GM12878 (cell line): ENCODE measurements at regions not wholly inside any gene's neighbourhood (a gene's known extent, or its start where the extent isn't known, plus 50 kb on each side); places are given as distances from the start of the nearest gene placed in this dataset.

Source experiments
- ATAC-seq: fragments of 200-7000 bp; cut with Tn5 transposase; 3 replicates; pipeline ENCODE4 v1.9.1; 2020; ENCODE audit warnings: mild to moderate bottlenecking, moderate library complexity
- BruUV-seq: library from RNA; stranded (reverse); fragments of 400-500 nt; replicated peaks from 2 replicates; lab custom pipeline; 2021; lab: Mats Ljungman, UMichigan
- CTCF ChIA-PET: fragments of 300-600 bp; sonication (Branson Sonifier 250); formaldehyde crosslinking; extraction: SDS; loops from one replicate; lab custom pipeline; 2021; ENCODE audit warnings: inconsistent platforms; lab: Yijun Ruan, JAX
- POLR2A ChIA-PET: fragments of 350-600 bp; formaldehyde crosslinking; extraction: SDS; loops from one replicate; lab custom pipeline; 2021; ENCODE audit warnings: inconsistent platforms; lab: Charles Lee
- RAD21 ChIA-PET: fragments of 300-600 bp; sonication (Branson Sonifier 250); formaldehyde crosslinking; loops from one replicate; lab custom pipeline; 2023; ENCODE audit warnings: antibody characterized with exemption; ENCODE audit not compliant: unreplicated experiment; lab: Charles Lee
- SMC1A ChIA-PET: fragments of 300-600 bp; sonication (Branson Sonifier 250); formaldehyde crosslinking; loops from one replicate; lab custom pipeline; 2023; ENCODE audit not compliant: unreplicated experiment, uncharacterized antibody; lab: Charles Lee
- DNase-seq: peaks from one replicate; pipeline ENCODE4 v3.0.0-alpha.2; 2011; ENCODE audit warnings: low read depth, low spot score
- FAIRE-seq: peaks from 3 replicates; lab custom pipeline; 2011; peaks lifted over from hg19 to GRCh38; lab: Jason Lieb, UNC
- H2AFZ ChIP-seq: 2 replicates; pipeline ENCODE4 v1.6.0; 2011; ENCODE audit warnings: low read depth, low read length, control low read depth; ENCODE audit not compliant: control insufficient read depth
- H3K27ac ChIP-seq: 2 replicates; pipeline ENCODE4 v1.5.1; 2011; ENCODE audit warnings: control low read depth; ENCODE audit not compliant: control insufficient read depth, insufficient read depth
- H3K27me3 ChIP-seq, 2 experiments: replicated peaks in 1 of 2; 2 replicates each; pipeline versions ENCODE4 v1.6.0 to v1.6.1; 2011; ENCODE audit warnings: low read length in 1 of 2; ENCODE audit not compliant: control insufficient read depth in 2 of 2, insufficient read depth in 2 of 2
- H3K36me3 ChIP-seq, 2 experiments: 2 replicates each; pipeline ENCODE4 v1.5.1; 2011; ENCODE audit warnings: low read length in 1 of 2; ENCODE audit not compliant: control insufficient read depth in 2 of 2, insufficient read depth in 2 of 2
- H3K4me1 ChIP-seq: 2 replicates; pipeline ENCODE4 v1.6.1; 2011; ENCODE audit warnings: mild to moderate bottlenecking, low read length, moderate library complexity, mixed read lengths; ENCODE audit not compliant: control insufficient read depth, insufficient read depth
- H3K4me2 ChIP-seq: 2 replicates; pipeline ENCODE4 v1.6.0; 2011; ENCODE audit warnings: control low read depth; ENCODE audit not compliant: control insufficient read depth, insufficient read depth
- H3K4me3 ChIP-seq: fragments of 200-600 bp; sonication (generic); 2 replicates; pipeline ENCODE4 v1.5.1; 2016
- H3K79me2 ChIP-seq: 2 replicates; pipeline ENCODE4 v1.6.0; 2011; ENCODE audit warnings: low read length; ENCODE audit not compliant: control insufficient read depth, insufficient read depth
- H3K9ac ChIP-seq: 2 replicates; pipeline ENCODE4 v1.8.0; 2011; ENCODE audit warnings: low read length, control low read depth, mixed read lengths; ENCODE audit not compliant: control insufficient read depth, insufficient read depth
- H3K9me3 ChIP-seq: replicated peaks from 3 replicates; pipeline ENCODE4 v1.5.1; 2011; ENCODE audit warnings: mild to moderate bottlenecking, low read length; ENCODE audit not compliant: control insufficient read depth, insufficient read depth
- H4K20me1 ChIP-seq: 2 replicates; pipeline ENCODE4 v1.6.0; 2011; ENCODE audit not compliant: control insufficient read depth, insufficient read depth
- ATF3 ChIP-seq: IDR thresholded peaks from 2 replicates; pipeline ENCODE4 v1.6.1; 2011; ENCODE audit warnings: low read depth, mild to moderate bottlenecking, low read length, moderate library complexity, borderline replicate concordance; ENCODE audit errors: extremely low read depth
- CHD1 ChIP-seq: IDR thresholded peaks from 2 replicates; pipeline ENCODE4 v1.6.1; 2012; ENCODE audit warnings: low read depth, low read length, improper control_type of control experiment
- E4F1 ChIP-seq: fragments of 450-650 bp; IDR thresholded peaks from 2 replicates; pipeline ENCODE4 v1.6.1; 2018; ENCODE audit warnings: borderline replicate concordance, mild to moderate bottlenecking; ENCODE audit not compliant: partially characterized antibody
- EP300 ChIP-seq, 2 experiments: fragments of 150-350 bp in 1 of 2; IDR thresholded peaks; 2 replicates each; pipeline ENCODE4 v1.6.1; 2011 to 2012; ENCODE audit warnings: low read depth in 2 of 2, low read length in 2 of 2, borderline replicate concordance in 1 of 2, improper control_type of control experiment in 1 of 2, inconsistent platforms in 1 of 2; ENCODE audit not compliant: control insufficient read depth in 1 of 2
- HDAC6 ChIP-seq: fragments of 200-600 bp; sonication (generic); IDR thresholded peaks from one replicate; pipeline ENCODE4 v1.8.0; 2017; ENCODE audit warnings: antibody characterized with exemption; ENCODE audit not compliant: unreplicated experiment
- IRF4 ChIP-seq: IDR thresholded peaks from 2 replicates; pipeline ENCODE4 v1.6.1; 2011; ENCODE audit warnings: low read depth, low read length
- JUND ChIP-seq: IDR thresholded peaks from 2 replicates; pipeline ENCODE4 v1.6.1; 2012; ENCODE audit warnings: low read depth, mild to moderate bottlenecking, low read length, improper control_type of control experiment, moderate library complexity
- MXI1 ChIP-seq: fragments of 150-350 bp; IDR thresholded peaks from 2 replicates; pipeline ENCODE4 v1.6.1; 2011; ENCODE audit warnings: low read depth, mild to moderate bottlenecking, inconsistent platforms, low read length, improper control_type of control experiment
- NFIC ChIP-seq: IDR thresholded peaks from 2 replicates; pipeline ENCODE4 v1.6.1; 2012; ENCODE audit warnings: low read depth, mild to moderate bottlenecking, inconsistent platforms, low read length, moderate library complexity
- NFYB ChIP-seq: IDR thresholded peaks from 2 replicates; pipeline ENCODE4 v1.6.1; 2011; ENCODE audit warnings: low read depth, mild to moderate bottlenecking, low read length, improper control_type of control experiment, moderate library complexity; ENCODE audit not compliant: insufficient read depth
- NR2F1 ChIP-seq: fragments of 450-650 bp; conservative IDR thresholded peaks from 2 replicates; pipeline ENCODE4 v1.6.1; 2017; ENCODE audit warnings: mild to moderate bottlenecking
- SPI1 ChIP-seq: IDR thresholded peaks from 2 replicates; pipeline ENCODE4 v1.6.1; 2011; ENCODE audit warnings: low read depth, mild to moderate bottlenecking, low read length, moderate library complexity, borderline replicate concordance; ENCODE audit not compliant: insufficient read depth
- WRNIP1 ChIP-seq: IDR thresholded peaks from 2 replicates; pipeline ENCODE4 v1.6.1; 2011; ENCODE audit warnings: low read depth, low read length, improper control_type of control experiment, borderline replicate concordance
- YY1 ChIP-seq: IDR thresholded peaks from 2 replicates; pipeline ENCODE4 v1.6.1; 2011; ENCODE audit warnings: low read depth, mild to moderate bottlenecking, low read length
- WGBS: methylation state at CpG from one replicate; pipeline ENCODE4 v1.1.6; 2016; ENCODE audit warnings: low lambda C conversion rate; ENCODE audit not compliant: insufficient replicate concordance, insufficient coverage; ENCODE audit errors: missing lambda C conversion rate; 5-methylcytosine and 5-hydroxymethylcytosine counted together
- in situ Hi-C: fragments of 300-500 bp; cut with MboI; formaldehyde crosslinking; loops from 9 replicates; pipeline ENCODE4 v1.14.3; 2018; ENCODE audit warnings: mixed read lengths
- intact Hi-C: fragments of 100-400 bp; cut with micrococcal nuclease; formaldehyde crosslinking; loops from one replicate; pipeline ENCODE4 v1.14.2; 2022; ENCODE audit not compliant: unreplicated experiment
- TF ChIP-seq, protein P1 (sequence below): IDR thresholded peaks from 2 replicates; pipeline ENCODE4 v1.6.1; 2011; ENCODE audit warnings: low read depth, low read length, improper control_type of control experiment, borderline replicate concordance

GRCh38 chrX:64456828-64457227, 61.6 kb upstream of the MTMR8 start:
- Histone ChIP-seq H3K4me3 (no peak overlapping the region), H4K20me1 (no peaks in the 10 kb centered on the region), H2AFZ (no peak overlapping the region), H3K4me2 (no peak overlapping the region), H3K4me1 (no peaks in the 10 kb centered on the region), H3K36me3 (no peaks in the 10 kb centered on the region), H3K27me3 (no peaks in the 10 kb centered on the region), H3K9me3 (no peaks in the 10 kb centered on the region), H3K79me2 (no peaks in the 10 kb centered on the region), H3K9ac (no peak overlapping the region), H3K27ac (no peak overlapping the region)
- ATAC-seq (no peak), DNase-seq (no peak), FAIRE-seq (no peak)
- in situ Hi-C loops: no loop called here
- ChIA-PET CTCF (interaction anchor here (0.8 kb wide), 1 partner anchor 9 kb away, joined by 3 read pairs; no protein-coding TSS in a partner anchor), POLR2A (no interaction called here), RAD21 (no interaction called here), SMC1A (no interaction called here)
- intact Hi-C loops: no loop called here
- WGBS: 38% methylated on average over 2 of the region's 2 CpGs
- TF ChIP-seq ATF3 (no peak), WRNIP1 (no peak), SPI1 (peak; percentile 44; the same call in 1 of the 2 replicates), NR2F1 (0 out of 2 replicates have a peak, but pooled peaks have one; percentile 39)
- no TSS peak for BruUV-seq

DNA sequence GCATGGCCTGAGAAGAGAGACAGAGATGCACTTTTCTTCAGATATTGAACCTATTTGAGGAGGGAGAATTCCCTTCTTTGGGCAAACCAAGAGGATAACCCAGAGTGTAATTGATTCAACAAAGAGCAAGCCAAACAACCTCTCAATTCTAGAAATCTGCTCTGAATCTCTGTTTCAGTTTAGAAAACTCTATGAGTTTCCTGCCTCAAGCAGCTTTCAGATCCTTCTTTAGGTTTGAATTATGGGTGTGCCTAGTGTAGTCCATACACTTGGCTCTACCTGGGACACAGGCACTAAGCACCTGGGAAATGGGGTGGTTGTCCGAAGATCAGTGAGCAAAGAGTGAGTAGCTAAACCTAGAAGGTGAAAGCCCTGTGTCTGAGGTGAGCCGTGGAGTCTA, 52.0 kb upstream of the MTMR8 start:
- RAD21 ChIA-PET: no interaction called here
- WGBS: 25% methylated on average over 2 of the region's 2 CpGs
- intact Hi-C loops (no loop called here), in situ Hi-C loops (no loop called here)
- no peak overlapping the region for H2AFZ ChIP-seq
- FAIRE-seq (no peak), ATAC-seq (no peak), DNase-seq (no peak)
- SMC1A ChIA-PET: no interaction called here
- POLR2A ChIA-PET: no interaction called here
- H3K4me3 ChIP-seq: no peak overlapping the region
- no peaks in the 10 kb centered on the region for H3K27me3 ChIP-seq
- H3K4me1 ChIP-seq: no peaks in the 10 kb centered on the region
- no TSS peak for BruUV-seq
- H3K79me2 ChIP-seq: no peaks in the 10 kb centered on the region
- H3K9me3 ChIP-seq: no peaks in the 10 kb centered on the region; the same call in 2 of the 3 replicates
- CTCF ChIA-PET: no interaction called here
- H3K9ac ChIP-seq: no peak overlapping the region
- H3K36me3 ChIP-seq: no peaks in the 10 kb centered on the region
- no peaks in the 10 kb centered on the region for H4K20me1 ChIP-seq
- no peak overlapping the region for H3K4me2 ChIP-seq
- H3K27ac ChIP-seq: no peak overlapping the region
- TF ChIP-seq SPI1 (no peak), EP300 (IDR thresholded peaks at IDR 0.05; ENCODE audit: borderline replicate concordance in 1 of 2, control insufficient read depth in 1 of 2, low read depth in 2 of 2, low read length in 2 of 2) (no peak), CHD1 (no peak), NFYB (no peak), JUND (no peak), E4F1 (no peak), IRF4 (no peak), YY1 (no peak), MXI1 (no peak), NFIC (no peak), HDAC6 (no peak)
- TF ChIP-seq, protein P1, sequence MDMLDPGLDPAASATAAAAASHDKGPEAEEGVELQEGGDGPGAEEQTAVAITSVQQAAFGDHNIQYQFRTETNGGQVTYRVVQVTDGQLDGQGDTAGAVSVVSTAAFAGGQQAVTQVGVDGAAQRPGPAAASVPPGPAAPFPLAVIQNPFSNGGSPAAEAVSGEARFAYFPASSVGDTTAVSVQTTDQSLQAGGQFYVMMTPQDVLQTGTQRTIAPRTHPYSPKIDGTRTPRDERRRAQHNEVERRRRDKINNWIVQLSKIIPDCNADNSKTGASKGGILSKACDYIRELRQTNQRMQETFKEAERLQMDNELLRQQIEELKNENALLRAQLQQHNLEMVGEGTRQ: no peak
